ENCODE measurements at regions not wholly inside any gene's neighbourhood (a gene's known extent, or its start where the extent isn't known, plus 50 kb on each side); places are given as distances from the start of the nearest gene placed in this dataset.

DNA sequence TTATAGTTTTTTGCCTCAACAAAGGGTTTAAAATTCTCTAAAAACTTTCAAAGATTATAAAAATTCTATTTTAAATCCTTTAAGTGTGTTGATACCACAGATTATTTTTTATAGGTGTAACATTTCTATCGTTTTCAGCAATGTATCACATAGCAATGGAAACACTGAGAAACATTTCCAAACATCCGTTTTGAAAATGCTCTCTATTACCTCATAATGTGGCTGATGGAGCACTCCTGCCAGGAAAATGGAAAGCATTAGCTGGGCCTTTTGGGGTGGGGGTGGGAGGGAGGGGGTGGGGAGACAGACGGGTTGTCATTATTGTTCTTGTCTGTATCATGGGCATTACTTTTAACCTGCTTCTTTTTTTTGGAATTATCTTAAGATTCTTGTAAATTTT is 516.5 kb downstream of the ACTL7B start:
- H3K27me3 ChIP-seq (ENCODE audit: insufficient read depth), result no peaks in the 10 kb centered on the region
- H4K20me1 ChIP-seq (replicated peaks; ENCODE audit: insufficient read depth), result no peaks in the 10 kb centered on the region
- peaks cover 4% of the 10 kb centered on the region; the same call in 2 of the 3 replicates for H3K4me1 Mint-ChIP-seq
- no peaks in the 10 kb centered on the region for H3K36me3 ChIP-seq (ENCODE audit: insufficient read depth)
- no peak overlapping the region for H3K4me3 ChIP-seq
- H3K9me2 ChIP-seq (ENCODE audit: insufficient read depth), result no peaks in the 10 kb centered on the region
- H3K27ac Mint-ChIP-seq, result no peak overlapping the region
- no peak overlapping the region for H3K4me3 Mint-ChIP-seq
- no peak overlapping the region for H3K27ac ChIP-seq (ENCODE audit: low read depth)
- peaks cover 5% of the 10 kb centered on the region; the same call in 1 of the 2 replicates for H3K4me1 ChIP-seq (ENCODE audit: insufficient read depth)
- ATAC-seq (no peak), DNase-seq (ENCODE audit: low spot score) (no peak)
- no peaks in the 10 kb centered on the region for H3K79me2 ChIP-seq (replicated peaks; ENCODE audit: insufficient read depth)
- no peaks in the 10 kb centered on the region for H3K9me3 Mint-ChIP-seq
- H3F3A ChIP-seq (replicated peaks; ENCODE audit: low read depth), result no peaks in the 10 kb centered on the region
- TF ChIP-seq JUNB (IDR thresholded peaks at IDR 0.05; ENCODE audit: unreplicated experiment) (no peak), NANOG (IDR thresholded peaks at IDR 0.05; ENCODE audit: borderline replicate concordance) (no peak), REST (IDR thresholded peaks at IDR 0.05; ENCODE audit: unreplicated experiment) (no peak), ZNF114 (CRISPR knock-in tag; IDR thresholded peaks at IDR 0.05) (no peak), STAT1 (IDR thresholded peaks at IDR 0.05; ENCODE audit: unreplicated experiment) (no peak), CTCF (conservative IDR thresholded peaks at IDR 0.05; ENCODE audit: low read depth in 2 of 2) (no peak), ZNF462 (CRISPR knock-in tag; IDR thresholded peaks at IDR 0.05) (no peak), EZH2 (IDR thresholded peaks at IDR 0.05; ENCODE audit: low read depth, unreplicated experiment) (no peak), CREB1 (CRISPR knock-in tag; IDR thresholded peaks at IDR 0.05; ENCODE audit: low read depth) (no peak), EZH2phosphoT487 (IDR thresholded peaks at IDR 0.05; ENCODE audit: unreplicated experiment) (no peak), ETS1 (IDR thresholded peaks at IDR 0.05) (no peak), POLR2AphosphoS5 (IDR thresholded peaks at IDR 0.05; ENCODE audit: low read depth) (no peak), ZNF331 (CRISPR knock-in tag; IDR thresholded peaks at IDR 0.05; ENCODE audit: low read depth) (no peak)
- H3K4me2 ChIP-seq, result no peak overlapping the region
- H3K27me3 Mint-ChIP-seq (ENCODE audit: insufficient read depth, low read depth, poor library complexity), result peaks cover 2% of the 10 kb centered on the region
- no peak overlapping the region for H2AFZ ChIP-seq
- H3K36me3 Mint-ChIP-seq (ENCODE audit: low read depth), result no peaks in the 10 kb centered on the region

All from GM23338 (cell line).